SK-N-SH (cell line): ENCODE measurements at regions not wholly inside any gene's neighbourhood (a gene's known extent, or its start where the extent isn't known, plus 50 kb on each side); places are given as distances from the start of the nearest gene placed in this dataset.

Experiments
- CTCF ChIP-seq: fragments of 200-600 bp; sonication (generic); IDR thresholded peaks from 2 replicates; pipeline ENCODE4 v1.6.1; 2017; ENCODE audit warnings: antibody characterized with exemption, mild to moderate bottlenecking, moderate library complexity
- EP300 ChIP-seq, 2 experiments: IDR thresholded peaks; 2 replicates each; pipeline versions ENCODE4 v1.4.0 to v1.6.1; 2012; ENCODE audit warnings: borderline replicate concordance in 1 of 2, low read depth in 1 of 2, low read length in 1 of 2
- GABPA ChIP-seq: IDR thresholded peaks from 2 replicates; pipeline ENCODE4 v1.4.0; 2012; ENCODE audit warnings: low read depth, mild to moderate bottlenecking
- JUND ChIP-seq: IDR thresholded peaks from 2 replicates; pipeline ENCODE4 v1.4.0; 2012
- MXI1 ChIP-seq: IDR thresholded peaks from 2 replicates; pipeline ENCODE4 v1.6.1; 2012; ENCODE audit warnings: mild to moderate bottlenecking, low read depth, low read length, improper control_type of control experiment
- POLR2AphosphoS5 ChIP-seq: IDR thresholded peaks from 2 replicates; pipeline ENCODE4 v1.6.1; 2012; ENCODE audit warnings: low read depth, low read length
- RFX5 ChIP-seq: IDR thresholded peaks from 2 replicates; pipeline ENCODE4 v1.6.1; 2012; ENCODE audit warnings: mild to moderate bottlenecking, improper control_type of control experiment, low read length
- TAF1 ChIP-seq: IDR thresholded peaks from 2 replicates; pipeline ENCODE4 v1.6.1; 2012; ENCODE audit warnings: low read depth, mild to moderate bottlenecking, low read length, moderate library complexity, borderline replicate concordance

DNA sequence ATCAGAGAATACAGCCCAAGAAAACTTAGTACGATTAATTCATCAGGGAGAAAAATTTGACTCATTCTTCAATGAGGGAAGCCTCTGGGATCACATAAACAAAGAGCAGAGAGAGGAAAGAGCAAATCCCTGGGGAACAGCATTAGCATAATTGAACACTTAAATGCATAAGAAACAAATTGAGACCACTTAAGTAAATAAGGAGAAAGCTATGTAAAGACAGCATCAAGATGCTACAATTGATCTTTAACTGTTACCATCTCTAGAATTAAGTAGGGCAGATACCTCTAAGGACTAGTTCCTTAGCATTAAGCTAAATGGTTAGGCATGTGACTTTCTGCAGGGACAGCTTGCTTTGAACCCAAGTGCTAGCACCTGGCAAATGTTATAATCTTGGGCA, 265.1 kb upstream of the NEGR1 start:
- TF ChIP-seq TAF1 (no peak), CTCF (no peak), GABPA (no peak), MXI1 (no peak), JUND (no peak), EP300 (IDR thresholded peaks at IDR 0.05; ENCODE audit: borderline replicate concordance in 1 of 2, low read depth in 1 of 2, low read length in 1 of 2) (no peak), POLR2AphosphoS5 (no peak), RFX5 (no peak)
